ENCODE measurements at regions not wholly inside any gene's neighbourhood (a gene's known extent, or its start where the extent isn't known, plus 50 kb on each side); places are given as distances from the start of the nearest gene placed in this dataset.

DNA sequence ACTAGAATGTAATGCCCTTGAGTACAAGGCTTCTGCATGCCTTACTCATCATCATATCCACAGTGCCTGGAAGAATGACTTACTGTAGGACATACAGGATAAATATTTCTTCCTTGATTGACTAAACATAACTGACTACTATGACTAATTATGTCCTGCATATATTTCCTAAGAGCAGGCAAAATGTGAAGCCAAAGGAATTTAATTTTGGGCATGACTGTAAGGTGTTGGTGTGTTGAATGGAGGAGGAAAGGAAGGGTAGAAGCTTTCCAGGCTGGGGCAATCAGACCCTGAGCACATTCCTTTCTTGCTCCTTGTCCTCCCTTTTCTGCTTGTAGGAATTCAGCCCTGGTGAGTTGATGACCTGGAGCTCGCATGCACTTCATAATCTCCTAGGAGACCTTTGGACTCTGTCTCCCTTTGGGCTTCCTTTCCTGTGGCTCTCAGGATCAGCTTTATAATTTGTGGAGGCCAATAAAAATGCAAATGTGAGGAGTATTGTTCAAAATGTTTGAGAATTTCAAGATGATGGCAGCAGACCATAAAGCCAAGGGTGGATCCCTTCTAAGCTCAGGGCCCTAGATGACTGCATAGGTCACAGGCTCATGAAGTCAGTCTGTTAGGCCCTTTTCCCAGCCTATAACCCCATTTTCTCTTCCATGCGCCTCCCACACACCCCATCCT is 174.0 kb downstream of the HMHB1 start:
- TF ChIP-seq, protein P1, sequence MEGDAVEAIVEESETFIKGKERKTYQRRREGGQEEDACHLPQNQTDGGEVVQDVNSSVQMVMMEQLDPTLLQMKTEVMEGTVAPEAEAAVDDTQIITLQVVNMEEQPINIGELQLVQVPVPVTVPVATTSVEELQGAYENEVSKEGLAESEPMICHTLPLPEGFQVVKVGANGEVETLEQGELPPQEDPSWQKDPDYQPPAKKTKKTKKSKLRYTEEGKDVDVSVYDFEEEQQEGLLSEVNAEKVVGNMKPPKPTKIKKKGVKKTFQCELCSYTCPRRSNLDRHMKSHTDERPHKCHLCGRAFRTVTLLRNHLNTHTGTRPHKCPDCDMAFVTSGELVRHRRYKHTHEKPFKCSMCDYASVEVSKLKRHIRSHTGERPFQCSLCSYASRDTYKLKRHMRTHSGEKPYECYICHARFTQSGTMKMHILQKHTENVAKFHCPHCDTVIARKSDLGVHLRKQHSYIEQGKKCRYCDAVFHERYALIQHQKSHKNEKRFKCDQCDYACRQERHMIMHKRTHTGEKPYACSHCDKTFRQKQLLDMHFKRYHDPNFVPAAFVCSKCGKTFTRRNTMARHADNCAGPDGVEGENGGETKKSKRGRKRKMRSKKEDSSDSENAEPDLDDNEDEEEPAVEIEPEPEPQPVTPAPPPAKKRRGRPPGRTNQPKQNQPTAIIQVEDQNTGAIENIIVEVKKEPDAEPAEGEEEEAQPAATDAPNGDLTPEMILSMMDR (IDR thresholded peaks at IDR 0.05; ENCODE audit: extremely low read depth, insufficient read depth, missing control alignments), result no peak
- in situ Hi-C loops (cut with MboI; ENCODE audit: low pct_unique_long_range_greater_than_20kb, low sequenced_read_pairs, unreplicated experiment), result no loop called here
- no peak for DNase-seq (ENCODE audit: low spot score)

DNA sequence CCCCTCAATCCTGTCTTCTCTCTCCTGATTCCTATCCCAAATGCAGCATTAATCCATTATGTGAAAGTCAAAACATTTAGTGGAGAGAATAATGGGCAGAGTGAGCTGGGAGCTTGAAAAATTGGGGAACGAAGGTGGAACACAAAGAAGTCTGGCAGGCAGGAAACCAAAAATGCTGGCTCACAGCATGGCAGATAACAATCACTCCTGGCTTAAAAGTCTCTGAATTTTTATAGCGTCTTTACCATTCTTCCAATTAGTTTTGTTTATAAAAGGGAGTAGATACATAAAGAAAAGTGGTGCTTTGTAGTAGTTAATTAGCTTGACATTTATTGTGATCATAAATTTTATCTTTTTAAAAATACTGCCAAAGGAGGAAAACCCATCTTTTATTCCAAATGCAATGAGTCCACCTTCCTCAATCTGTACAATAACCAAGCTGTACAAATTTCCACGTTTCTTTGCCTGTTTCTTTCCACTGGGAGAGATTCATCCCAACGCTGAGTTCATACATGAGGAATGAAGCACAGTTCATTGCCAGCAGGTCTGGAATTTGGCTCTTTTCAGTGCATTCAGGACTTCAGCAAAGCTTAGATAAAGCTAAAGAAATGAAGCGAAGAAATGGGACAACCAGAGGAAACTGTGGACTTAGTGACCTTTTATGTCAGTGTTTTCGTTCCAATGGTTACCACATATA is 174.7 kb downstream of the HMHB1 start:
- TF ChIP-seq, protein P1 (IDR thresholded peaks at IDR 0.05; ENCODE audit: extremely low read depth, insufficient read depth, missing control alignments), result no peak
- no peak for DNase-seq (ENCODE audit: low spot score)
- in situ Hi-C loops (cut with MboI; ENCODE audit: low pct_unique_long_range_greater_than_20kb, low sequenced_read_pairs, unreplicated experiment), result no loop called here

DNA sequence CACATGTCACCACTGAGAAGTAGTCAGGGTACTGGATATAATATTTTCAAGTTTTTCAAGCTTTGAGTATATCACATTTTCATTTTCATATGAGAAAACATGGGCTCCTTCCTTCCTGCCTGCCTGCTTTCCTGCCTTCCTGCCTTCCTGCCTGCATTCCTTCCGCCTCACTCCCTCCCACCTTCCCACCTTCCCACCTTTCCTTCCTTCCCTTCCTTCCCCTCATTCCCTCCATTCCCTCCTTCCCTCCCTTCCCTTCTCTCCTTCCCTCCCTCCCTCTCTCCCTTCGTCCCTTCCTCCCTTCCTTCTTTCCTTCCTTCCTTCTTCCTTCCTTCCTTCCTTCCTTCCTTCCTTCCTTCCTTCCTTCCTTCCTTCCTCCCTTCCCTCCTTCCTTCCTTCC is 175.3 kb downstream of the HMHB1 start:
- in situ Hi-C loops (cut with MboI; ENCODE audit: low pct_unique_long_range_greater_than_20kb, low sequenced_read_pairs, unreplicated experiment), result no loop called here
- TF ChIP-seq, protein P1 (IDR thresholded peaks at IDR 0.05; ENCODE audit: extremely low read depth, insufficient read depth, missing control alignments), result no peak
- no peak for DNase-seq (ENCODE audit: low spot score)

DNA sequence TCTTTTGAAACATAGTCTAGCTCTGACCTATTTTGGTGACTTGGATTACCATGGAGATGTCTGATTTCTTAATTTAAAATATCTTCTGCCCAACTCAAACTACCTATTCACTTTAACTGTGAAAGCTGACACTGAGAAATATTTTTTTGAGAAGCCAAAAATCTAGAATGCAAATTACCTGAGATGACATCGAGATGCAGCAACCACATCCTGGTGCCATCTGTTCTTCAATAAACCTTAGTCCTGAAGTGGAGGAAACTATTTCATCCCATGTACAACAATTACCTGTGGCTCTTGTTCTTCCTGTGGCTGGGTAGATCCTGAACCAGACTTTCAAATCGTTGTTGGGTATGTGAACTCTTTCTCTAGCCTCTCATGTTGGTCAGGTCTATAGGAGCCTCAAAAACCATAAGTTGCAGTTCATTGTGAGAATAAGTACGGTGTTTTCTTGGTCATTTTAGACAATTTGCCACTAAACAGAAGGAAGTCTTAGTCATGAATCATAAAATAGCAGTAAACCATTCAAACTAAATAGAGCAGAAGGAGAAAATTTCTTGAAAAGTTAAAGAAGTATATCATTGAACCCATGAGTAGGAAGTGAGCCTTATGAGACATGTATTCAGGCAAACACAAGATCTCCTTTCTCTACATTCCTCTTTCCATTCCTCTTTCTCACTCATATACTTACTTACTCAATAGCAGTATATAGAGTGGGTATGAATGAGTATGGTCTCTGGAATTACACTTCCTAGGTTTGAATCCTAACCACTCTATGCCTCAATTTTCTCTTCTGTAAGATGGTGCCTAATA is 176.0 kb downstream of the HMHB1 start:
- TF ChIP-seq, protein P1 (IDR thresholded peaks at IDR 0.05; ENCODE audit: extremely low read depth, insufficient read depth, missing control alignments), result no peak
- in situ Hi-C loops (cut with MboI; ENCODE audit: low pct_unique_long_range_greater_than_20kb, low sequenced_read_pairs, unreplicated experiment), result no loop called here
- no peak for DNase-seq (ENCODE audit: low spot score)

DNA sequence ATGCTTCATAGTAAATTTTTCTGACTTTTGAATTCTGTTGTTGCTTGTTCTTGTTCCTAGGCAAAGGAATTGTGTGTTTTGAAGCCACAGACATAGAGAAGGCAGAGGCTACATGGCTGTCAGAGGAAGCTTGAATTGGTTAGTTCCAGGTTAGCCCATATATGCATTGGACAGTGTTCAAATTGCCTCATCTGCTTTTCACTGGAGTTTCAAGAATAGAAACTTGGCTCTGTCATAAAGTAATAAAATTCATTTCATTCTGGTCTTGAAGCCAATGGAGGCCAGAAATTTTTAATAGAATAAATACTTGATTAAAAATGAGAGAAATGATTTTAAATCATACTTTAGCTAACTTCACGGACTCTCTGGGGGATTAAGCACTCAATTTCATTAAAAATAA is 178.0 kb downstream of the YIPF5 start:
- DNase-seq (ENCODE audit: low spot score), result no peak
- in situ Hi-C loops (cut with MboI; ENCODE audit: low pct_unique_long_range_greater_than_20kb, low sequenced_read_pairs, unreplicated experiment), result no loop called here
- TF ChIP-seq, protein P1 (IDR thresholded peaks at IDR 0.05; ENCODE audit: extremely low read depth, insufficient read depth, missing control alignments), result no peak

DNA sequence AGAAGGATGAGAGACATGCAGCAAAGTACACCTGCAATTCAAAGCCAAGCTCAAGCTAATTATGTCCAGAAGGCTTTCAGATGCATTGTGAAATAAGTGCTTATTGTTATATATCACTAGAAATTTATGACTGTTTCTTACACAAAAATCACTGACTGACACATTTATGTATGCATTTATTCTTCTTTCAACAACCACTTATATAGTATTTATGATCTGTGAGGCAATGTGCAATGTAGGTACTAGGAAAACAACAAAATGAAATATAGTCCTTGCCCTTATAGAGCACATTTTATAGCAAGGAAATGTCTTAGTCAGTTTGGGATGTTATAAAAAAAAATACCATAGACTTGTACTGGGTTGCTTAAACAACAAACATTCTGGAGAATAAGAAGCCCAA is 167.6 kb downstream of the YIPF5 start:
- TF ChIP-seq, protein P1 (IDR thresholded peaks at IDR 0.05; ENCODE audit: extremely low read depth, insufficient read depth, missing control alignments), result no peak
- DNase-seq (ENCODE audit: low spot score), result no peak
- in situ Hi-C loops (cut with MboI; ENCODE audit: low pct_unique_long_range_greater_than_20kb, low sequenced_read_pairs, unreplicated experiment), result no loop called here
